GM12872 (cell line): ENCODE measurements at regions not wholly inside any gene's neighbourhood (a gene's known extent, or its start where the extent isn't known, plus 50 kb on each side); places are given as distances from the start of the nearest gene placed in this dataset.

Experiments
- CTCF ChIP-seq: IDR thresholded peaks from 3 replicates; pipeline ENCODE4 v1.5.1; 2011; ENCODE audit warnings: low read depth, mild to moderate bottlenecking, low read length, moderate library complexity; ENCODE audit not compliant: insufficient read depth

- TF ChIP-seq CTCF = no peak
Measured at GRCh38 chr9:129374231-129374630, 196.2 kb upstream of the IER5L start.

- no peak for TF ChIP-seq CTCF
Measured at GRCh38 chr9:129373361-129373760, 195.3 kb upstream of the IER5L start.

DNA sequence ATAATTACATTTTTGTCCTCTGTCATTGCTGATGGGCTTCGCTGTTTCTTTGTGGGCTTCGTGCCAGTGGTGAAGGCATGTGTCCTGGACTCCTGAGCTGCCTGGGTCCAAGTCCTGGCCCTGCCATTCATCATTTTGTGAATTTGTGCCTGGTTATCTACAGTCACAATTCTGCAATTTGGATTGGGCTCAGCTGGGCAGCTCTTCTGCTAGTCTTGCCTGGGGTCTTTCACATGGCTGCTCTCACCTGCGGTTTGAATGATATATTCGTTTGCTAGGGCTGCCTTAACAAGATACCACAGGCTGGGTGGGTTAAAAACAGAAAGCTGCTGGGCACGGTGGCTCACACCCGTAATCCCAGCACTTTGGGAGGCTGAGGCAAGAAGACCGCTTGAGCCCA is 192.7 kb upstream of the IER5L start:
- TF ChIP-seq CTCF = no peak

DNA sequence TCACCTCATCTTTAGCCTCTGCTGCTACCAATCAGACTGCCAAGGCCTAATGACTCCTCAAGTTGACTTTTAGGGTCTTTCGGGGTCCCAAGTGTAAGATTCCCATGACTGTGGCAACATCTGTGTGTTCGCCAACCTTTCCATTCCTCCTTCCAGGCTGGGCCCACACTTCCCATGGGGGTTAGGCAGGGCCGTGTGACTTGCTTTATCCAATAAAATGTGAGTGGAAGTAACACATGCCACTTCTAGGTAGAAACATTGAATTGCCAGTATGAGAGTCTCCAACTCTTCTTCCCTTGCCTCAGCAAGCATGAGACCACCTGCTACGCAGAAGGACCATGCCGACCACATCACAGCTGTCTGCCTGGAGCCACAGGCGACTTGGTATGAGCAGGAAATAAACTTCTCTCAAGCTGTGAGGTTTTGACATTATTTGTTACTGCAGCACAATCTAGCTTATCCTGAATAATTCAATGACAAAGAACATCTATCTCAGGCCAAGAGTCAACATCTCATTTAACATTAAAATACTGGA is 190.4 kb upstream of the IER5L start:
- no peak for TF ChIP-seq CTCF

GRCh38 chr9:129367287-129367686 is 189.2 kb upstream of the IER5L start:
- no peak for TF ChIP-seq CTCF

DNA sequence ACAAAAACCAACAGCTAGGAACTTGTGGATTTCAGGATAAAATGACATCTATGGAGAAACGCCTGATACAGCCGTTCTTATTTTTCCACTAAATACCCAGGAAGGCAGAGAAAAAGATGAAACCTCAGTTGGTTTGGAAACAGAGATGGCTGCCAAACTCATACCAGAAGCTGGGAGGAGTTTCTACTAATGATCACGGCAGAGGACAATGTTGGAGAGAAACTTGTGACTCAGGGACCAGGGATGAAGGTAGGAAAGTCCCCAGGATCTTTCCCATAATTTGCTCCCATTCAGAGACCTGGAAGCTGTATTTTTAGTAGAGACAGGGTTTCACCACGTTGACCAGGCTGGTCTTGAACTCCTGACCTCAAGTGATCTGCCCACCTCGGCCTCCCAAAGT is 187.1 kb upstream of the IER5L start:
- TF ChIP-seq CTCF = no peak

- TF ChIP-seq CTCF = no peak
Measured at GRCh38 chr9:129363216-129363873, 185.3 kb upstream of the IER5L start.
